SK-N-SH (cell line): ENCODE measurements at regions not wholly inside any gene's neighbourhood (a gene's known extent, or its start where the extent isn't known, plus 50 kb on each side); places are given as distances from the start of the nearest gene placed in this dataset.

Source experiments
- CTCF ChIA-PET: fragments of 300-600, 350-600 bp; formaldehyde crosslinking; extraction: SDS; loops from one replicate; lab custom pipeline; 2021; lab: Yijun Ruan, JAX
- POLR2A ChIA-PET: fragments of 350-600 bp; sonication (Branson Sonifier 250); formaldehyde crosslinking; extraction: SDS; loops from one replicate; lab custom pipeline; 2020; ENCODE audit warnings: antibody characterized with exemption, inconsistent platforms; lab: Yijun Ruan, JAX
- DNase-seq: peaks from one replicate; pipeline ENCODE4 v3.0.0; 2012
- H2AFZ ChIP-seq: fragments of 200-600 bp; sonication (generic); 2 replicates; pipeline ENCODE4 v1.8.1; 2016; ENCODE audit warnings: antibody characterized with exemption, mild to moderate bottlenecking, low read depth
- H3F3A ChIP-seq: fragments of 200-600 bp; sonication (generic); replicated peaks from 2 replicates; pipeline ENCODE3; 2016; ENCODE audit warnings: antibody characterized with exemption, mild to moderate bottlenecking; ENCODE audit not compliant: insufficient read depth
- H3K27ac ChIP-seq, 2 experiments: fragments of 200-500 bp in 1 of 2; fragments of 200-600 bp in 1 of 2; sonication (Bioruptor generic) in 1 of 2; sonication (generic), shearing (Covaris generic) in 1 of 2; 2 replicates each; pipeline versions ENCODE4 v1.5.1 to v1.6.1; 2014 to 2016; ENCODE audit warnings: low read depth in 2 of 2, inconsistent platforms in 1 of 2, low read length in 1 of 2, mild to moderate bottlenecking in 1 of 2, mixed read lengths in 1 of 2
- H3K27me3 ChIP-seq: fragments of 200-600 bp; sonication (generic), shearing (Covaris generic); 2 replicates; pipeline ENCODE4 v1.6.1; 2016; ENCODE audit warnings: mixed run types; ENCODE audit not compliant: insufficient read depth
- H3K36me3 ChIP-seq, 2 experiments: fragments of 200-500 bp in 1 of 2; fragments of 200-600 bp in 1 of 2; sonication (Bioruptor generic) in 1 of 2; sonication (generic) in 1 of 2; replicated peaks in 1 of 2; 2 replicates each; pipeline versions ENCODE3 to v1.5.1; 2014 to 2016; ENCODE audit warnings: low read length in 1 of 2, mild to moderate bottlenecking in 1 of 2; ENCODE audit not compliant: insufficient read depth in 2 of 2, control insufficient read depth in 1 of 2
- H3K4me1 ChIP-seq, 2 experiments: fragments of 200-500 bp in 1 of 2; fragments of 200-600 bp in 1 of 2; sonication (Bioruptor generic) in 1 of 2; sonication (generic), shearing (Covaris generic) in 1 of 2; 2 replicates each; pipeline versions ENCODE4 v1.5.1 to v1.6.1; 2014 to 2016; ENCODE audit warnings: low read depth in 1 of 2, low read length in 1 of 2, mixed run types in 1 of 2; ENCODE audit not compliant: insufficient read depth in 2 of 2, control insufficient read depth in 1 of 2
- H3K4me2 ChIP-seq: fragments of 200-600 bp; sonication (generic), shearing (Covaris generic); 2 replicates; pipeline ENCODE4 v1.6.1; 2017; ENCODE audit warnings: mixed run types
- H3K4me3 ChIP-seq, 2 experiments: fragments of 200-500 bp in 1 of 2; fragments of 200-600 bp in 1 of 2; sonication (Bioruptor generic) in 1 of 2; sonication (generic), shearing (Covaris generic) in 1 of 2; 2 replicates each; pipeline versions ENCODE4 v1.5.1 to v1.8.1; 2014 to 2016; ENCODE audit warnings: low read depth in 2 of 2, inconsistent platforms in 1 of 2, low read length in 1 of 2, mild to moderate bottlenecking in 1 of 2, mixed read lengths in 1 of 2, moderate library complexity in 1 of 2
- H3K79me2 ChIP-seq: fragments of 200-600 bp; sonication (generic); 2 replicates; pipeline ENCODE4 v1.8.1; 2017; ENCODE audit warnings: mild to moderate bottlenecking; ENCODE audit not compliant: insufficient read depth
- H3K9ac ChIP-seq: fragments of 200-600 bp; sonication (generic); 2 replicates; pipeline ENCODE4 v1.6.1; 2017; ENCODE audit warnings: mixed run types
- H3K9me2 ChIP-seq: fragments of 200-600 bp; sonication (generic); 2 replicates; pipeline ENCODE4 v1.6.1; 2017; ENCODE audit warnings: mixed run types
- H3K9me3 ChIP-seq: fragments of 200-600 bp; sonication (generic); 2 replicates; pipeline ENCODE4 v1.6.1; 2017; ENCODE audit warnings: mixed run types, mild to moderate bottlenecking, moderate library complexity
- H4K20me1 ChIP-seq: fragments of 200-600 bp; sonication (generic); 2 replicates; pipeline ENCODE4 v1.6.1; 2017; ENCODE audit warnings: mild to moderate bottlenecking, mixed run types; ENCODE audit not compliant: insufficient read depth
- ELF1 ChIP-seq: IDR thresholded peaks from 2 replicates; pipeline ENCODE4 v1.4.0; 2012
- EP300 ChIP-seq, 2 experiments: IDR thresholded peaks; 2 replicates each; pipeline versions ENCODE4 v1.4.0 to v1.6.1; 2012; ENCODE audit warnings: borderline replicate concordance in 1 of 2, low read depth in 1 of 2, low read length in 1 of 2
- EZH2phosphoT487 ChIP-seq: fragments of 200-600 bp; sonication (generic); IDR thresholded peaks from 2 replicates; pipeline ENCODE4 v1.6.1; 2017; ENCODE audit warnings: low read depth, mixed run types, mild to moderate bottlenecking, antibody characterized with exemption, moderate library complexity, borderline replicate concordance
- FOSL2 ChIP-seq: IDR thresholded peaks from 2 replicates; pipeline ENCODE4 v1.4.0; 2012; ENCODE audit warnings: low read depth, mild to moderate bottlenecking, moderate library complexity, borderline replicate concordance
- FOXJ3 ChIP-seq: sonication (generic); formaldehyde crosslinking; IDR thresholded peaks from 2 replicates; pipeline ENCODE4 v1.5.1; 2020; ENCODE audit warnings: mild to moderate bottlenecking, missing genetic modification reagents
- GABPA ChIP-seq: IDR thresholded peaks from 2 replicates; pipeline ENCODE4 v1.4.0; 2012; ENCODE audit warnings: low read depth, mild to moderate bottlenecking
- IRF3 ChIP-seq: fragments of 150-350 bp; IDR thresholded peaks from 2 replicates; pipeline ENCODE4 v1.6.1; 2016; ENCODE audit warnings: mild to moderate bottlenecking, low read depth, low read length
- JUND ChIP-seq: IDR thresholded peaks from 2 replicates; pipeline ENCODE4 v1.4.0; 2012
- NFIC ChIP-seq: IDR thresholded peaks from 2 replicates; pipeline ENCODE4 v1.4.0; 2012; ENCODE audit warnings: borderline replicate concordance
- PBX3 ChIP-seq: IDR thresholded peaks from 2 replicates; pipeline ENCODE4; 2012
- POLR2AphosphoS5 ChIP-seq: IDR thresholded peaks from 2 replicates; pipeline ENCODE4 v1.6.1; 2012; ENCODE audit warnings: low read depth, low read length
- RXRA ChIP-seq: IDR thresholded peaks from 2 replicates; pipeline ENCODE4 v1.4.0; 2012; ENCODE audit warnings: low read depth, mild to moderate bottlenecking, borderline replicate concordance
- SIN3A ChIP-seq: IDR thresholded peaks from 2 replicates; pipeline ENCODE4 v1.6.1; 2012; ENCODE audit warnings: low read depth, mild to moderate bottlenecking, low read length, moderate library complexity, borderline replicate concordance
- TAF1 ChIP-seq: IDR thresholded peaks from 2 replicates; pipeline ENCODE4 v1.6.1; 2012; ENCODE audit warnings: low read depth, mild to moderate bottlenecking, low read length, moderate library complexity, borderline replicate concordance
- TCF12 ChIP-seq: IDR thresholded peaks from 2 replicates; pipeline ENCODE4 v1.4.0; 2012
- TEAD4 ChIP-seq: IDR thresholded peaks from 2 replicates; pipeline ENCODE4 v1.4.0; 2012; ENCODE audit warnings: mild to moderate bottlenecking, borderline replicate concordance; ENCODE audit not compliant: insufficient read depth
- USF1 ChIP-seq: IDR thresholded peaks from 2 replicates; pipeline ENCODE4 v1.4.0; 2012; ENCODE audit warnings: low read depth, borderline replicate concordance
- YY1 ChIP-seq: IDR thresholded peaks from 2 replicates; pipeline ENCODE4 v1.4.0; 2012; ENCODE audit warnings: low read depth, mild to moderate bottlenecking
- WGBS: methylation state at CpG from one replicate; pipeline ENCODE4 v1.1.6; 2017; ENCODE audit warnings: low lambda C conversion rate; 5-methylcytosine and 5-hydroxymethylcytosine counted together
- TF ChIP-seq, protein P1 (sequence below): IDR thresholded peaks from 2 replicates; pipeline ENCODE4 v1.4.0; 2012; ENCODE audit warnings: low read depth, borderline replicate concordance

GRCh38 chr2:138275292-138275690 is 226.3 kb upstream of the SPOPL start:
- Histone ChIP-seq H3K4me3 (no peak overlapping the region), H3K9ac (no peak overlapping the region), H3K36me3 (no peaks in the 10 kb centered on the region), H2AFZ (no peak overlapping the region), H3K27ac (peak overlapping the region; percentile 59 to 72; a peak in 3 of 4 replicates), H3K79me2 (no peaks in the 10 kb centered on the region), H3K4me2 (no peak overlapping the region), H4K20me1 (no peaks in the 10 kb centered on the region), H3K9me2 (no peaks in the 10 kb centered on the region), H3K27me3 (no peaks in the 10 kb centered on the region), H3K4me1 (peaks cover 3 to 25% of the 10 kb centered on the region in 2 experiments), H3F3A (peaks cover 15% of the 10 kb centered on the region), H3K9me3 (no peaks in the 10 kb centered on the region)
- ChIA-PET CTCF (no interaction called here), POLR2A (no interaction called here)
- no peak for DNase-seq
- TF ChIP-seq YY1 (no peak), TCF12 (peak; percentile 56)
- 56% methylated on average over 2 of the region's 2 CpGs for WGBS

- Histone ChIP-seq H3K9me2 (no peaks in the 10 kb centered on the region), H3K9me3 (no peaks in the 10 kb centered on the region), H4K20me1 (no peaks in the 10 kb centered on the region), H3K27ac (peak overlapping the region; percentile 59 to 72; a peak in 3 of 4 replicates), H3K27me3 (no peaks in the 10 kb centered on the region), H3K4me2 (no peak overlapping the region), H3K79me2 (no peaks in the 10 kb centered on the region), H3F3A (peaks cover 15% of the 10 kb centered on the region), H3K9ac (no peak overlapping the region), H2AFZ (no peak overlapping the region), H3K4me3 (no peak overlapping the region), H3K4me1 (peaks cover 3 to 25% of the 10 kb centered on the region in 2 experiments), H3K36me3 (no peaks in the 10 kb centered on the region)
- WGBS = 40% methylated on average over 4 of the region's 4 CpGs
- CTCF ChIA-PET = no interaction called here
- TF ChIP-seq JUND (peak; percentile 20; the same call in 1 of the 2 replicates), NFIC (no peak), PBX3 (0 out of 2 replicates have a peak, but pooled peaks have one; percentile 9), FOSL2 (peak; percentile 34; the same call in 1 of the 2 replicates), ELF1 (no peak), EP300 (IDR thresholded peaks at IDR 0.05; ENCODE audit: borderline replicate concordance in 1 of 2, low read depth in 1 of 2, low read length in 1 of 2) (0 out of 4 replicates have a peak, but pooled peaks of 1 of the 2 experiments have one; percentile 24), TAF1 (no peak), TCF12 (peak; percentile 80)
- POLR2A ChIA-PET = no interaction called here
- DNase-seq = no peak
These were observed 225.7 kb upstream of the SPOPL start for GRCh38 chr2:138275881-138276280.

GRCh38 chr2:138276339-138276738 is 225.2 kb upstream of the SPOPL start:
- H2AFZ ChIP-seq = peak overlapping the region; percentile 24; the same call in 1 of the 2 replicates
- H3F3A ChIP-seq = peaks cover 15% of the 10 kb centered on the region
- no peaks in the 10 kb centered on the region for H3K9me3 ChIP-seq
- H3K9ac ChIP-seq = no peak overlapping the region
- H3K27me3 ChIP-seq = no peaks in the 10 kb centered on the region
- no peaks in the 10 kb centered on the region for H3K36me3 ChIP-seq
- no peaks in the 10 kb centered on the region for H4K20me1 ChIP-seq
- H3K4me2 ChIP-seq = no peak overlapping the region
- H3K4me1 ChIP-seq = peaks cover 4 to 25% of the 10 kb centered on the region in 2 experiments
- no peaks in the 10 kb centered on the region for H3K79me2 ChIP-seq
- ChIA-PET POLR2A (no interaction called here), CTCF (interaction anchor here (0.8 kb wide), 1 partner anchor 103 kb away, joined by 3 read pairs; no protein-coding TSS in a partner anchor)
- 38% methylated on average over 1 of the region's 1 CpG for WGBS
- H3K9me2 ChIP-seq = no peaks in the 10 kb centered on the region
- no peak for DNase-seq
- no peak overlapping the region for H3K4me3 ChIP-seq
- H3K27ac ChIP-seq = peak overlapping the region; percentile 59 to 72; a peak in 3 of 4 replicates
- TF ChIP-seq EP300 (IDR thresholded peaks at IDR 0.05; ENCODE audit: borderline replicate concordance in 1 of 2, low read depth in 1 of 2, low read length in 1 of 2) (0 out of 4 replicates have a peak, but pooled peaks of 1 of the 2 experiments have one; percentile 1), IRF3 (no peak), EZH2phosphoT487 (no peak), TEAD4 (no peak), POLR2AphosphoS5 (no peak), USF1 (peak; percentile 64), SIN3A (no peak), RXRA (no peak), FOXJ3 (no peak), GABPA (no peak)
- TF ChIP-seq, protein P1, sequence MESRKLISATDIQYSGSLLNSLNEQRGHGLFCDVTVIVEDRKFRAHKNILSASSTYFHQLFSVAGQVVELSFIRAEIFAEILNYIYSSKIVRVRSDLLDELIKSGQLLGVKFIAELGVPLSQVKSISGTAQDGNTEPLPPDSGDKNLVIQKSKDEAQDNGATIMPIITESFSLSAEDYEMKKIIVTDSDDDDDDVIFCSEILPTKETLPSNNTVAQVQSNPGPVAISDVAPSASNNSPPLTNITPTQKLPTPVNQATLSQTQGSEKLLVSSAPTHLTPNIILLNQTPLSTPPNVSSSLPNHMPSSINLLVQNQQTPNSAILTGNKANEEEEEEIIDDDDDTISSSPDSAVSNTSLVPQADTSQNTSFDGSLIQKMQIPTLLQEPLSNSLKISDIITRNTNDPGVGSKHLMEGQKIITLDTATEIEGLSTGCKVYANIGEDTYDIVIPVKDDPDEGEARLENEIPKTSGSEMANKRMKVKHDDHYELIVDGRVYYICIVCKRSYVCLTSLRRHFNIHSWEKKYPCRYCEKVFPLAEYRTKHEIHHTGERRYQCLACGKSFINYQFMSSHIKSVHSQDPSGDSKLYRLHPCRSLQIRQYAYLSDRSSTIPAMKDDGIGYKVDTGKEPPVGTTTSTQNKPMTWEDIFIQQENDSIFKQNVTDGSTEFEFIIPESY = no peak
